GM19035 (cell line): ENCODE measurements at regions not wholly inside any gene's neighbourhood (a gene's known extent, or its start where the extent isn't known, plus 50 kb on each side); places are given as distances from the start of the nearest gene placed in this dataset.
A peak's percentile ranks its signal among the peaks of the same experiment; 100 is the strongest.
"Not testable (repeated sequence)": the region's sequence is repeated elsewhere in the genome, so short reads cannot be mapped to it uniquely, and the experiment has no call there.

Experiments used
- ATAC-seq: cut with Tn5 transposase; IDR thresholded peaks from one replicate; pipeline ENCODE4 v1.9.1; 2021; ENCODE audit not compliant: unreplicated experiment

DNA sequence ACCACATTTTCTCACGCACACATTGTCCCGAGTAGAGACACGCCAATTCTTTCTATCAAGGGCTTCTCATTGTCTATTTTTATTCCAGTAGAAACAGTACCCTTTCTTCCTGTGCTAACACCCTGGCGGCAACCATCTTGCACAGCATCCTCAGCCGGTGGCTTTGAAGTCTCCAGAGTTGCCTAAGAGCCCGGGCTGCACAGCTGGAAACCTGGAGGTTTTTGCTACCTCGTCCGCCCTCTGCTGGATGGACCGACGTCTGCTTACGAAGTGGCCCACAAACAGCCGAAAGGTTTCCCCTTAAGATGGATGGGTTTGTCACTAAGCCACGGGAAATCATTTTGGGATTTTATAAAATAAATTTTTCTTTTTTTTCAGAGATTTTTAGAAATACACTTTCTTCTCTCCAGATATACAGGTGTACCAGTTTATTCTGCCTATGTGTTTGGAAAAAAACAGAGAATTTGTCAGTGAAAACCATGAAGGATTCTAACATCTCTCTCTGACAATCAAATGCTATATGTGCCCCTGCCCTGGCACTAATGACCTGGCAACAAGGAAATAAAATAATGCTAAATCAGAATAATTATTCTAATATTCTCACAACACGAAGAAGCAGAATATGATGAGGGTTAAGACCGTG lies 81.8 kb upstream of the FAM204A start:
- peak; percentile 85 for ATAC-seq

DNA sequence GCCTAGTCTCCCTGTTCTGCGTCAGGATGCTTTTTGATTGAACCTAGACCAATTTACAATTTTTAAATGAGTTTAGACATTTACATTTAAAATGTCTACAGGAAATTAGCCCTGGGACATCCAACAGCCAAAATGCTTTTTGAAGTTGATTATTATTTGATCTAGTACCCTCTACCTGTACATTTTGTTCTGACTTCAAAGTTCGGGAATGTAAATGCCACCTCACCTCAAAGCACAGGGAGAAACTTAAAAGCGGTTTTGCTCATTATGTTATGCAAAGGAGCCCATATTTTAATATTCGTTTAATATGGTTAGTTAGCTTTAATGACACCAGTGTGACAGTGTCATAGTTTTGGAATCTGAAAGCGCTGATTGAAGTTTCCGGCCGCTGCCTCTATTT lies 80.1 kb upstream of the FAM204A start:
- no peak for ATAC-seq

DNA sequence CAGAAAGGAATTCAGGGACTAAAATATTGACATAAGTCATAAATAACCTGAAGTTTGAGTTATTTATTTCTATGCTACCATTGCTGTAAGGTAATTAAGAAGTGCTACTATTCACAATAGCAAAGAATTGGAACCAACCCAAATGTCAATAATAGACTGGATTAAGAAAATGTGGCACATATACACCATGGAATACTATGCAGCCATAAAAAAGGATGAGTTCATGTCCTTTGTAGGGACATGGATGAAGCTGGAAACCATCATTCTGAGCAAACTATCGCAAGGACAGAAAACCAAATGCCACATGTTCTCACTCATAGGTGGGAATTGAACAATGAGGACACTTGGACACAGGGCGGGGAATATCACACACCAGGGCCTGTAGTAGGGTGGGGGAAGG lies 77.9 kb upstream of the FAM204A start:
- not testable (repeated sequence) for ATAC-seq

DNA sequence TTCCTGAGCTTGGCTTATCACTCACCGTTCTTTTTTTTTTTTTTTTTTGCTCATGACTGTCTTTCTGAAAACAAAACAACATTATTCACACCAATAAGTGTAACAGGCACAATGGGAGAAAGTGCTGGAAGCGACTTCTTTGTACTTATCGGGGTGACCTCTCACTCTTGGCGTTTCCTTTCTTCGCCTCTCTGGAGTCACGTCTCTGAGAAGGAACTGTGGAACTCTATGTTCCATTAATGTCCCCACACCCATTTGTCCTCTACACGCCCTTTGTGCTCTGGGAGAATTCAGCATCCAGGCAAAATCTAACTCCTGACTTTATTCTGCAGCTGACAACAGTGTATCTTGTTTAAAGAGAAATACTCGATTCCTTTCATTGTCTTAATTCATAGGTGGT lies 70.8 kb upstream of the FAM204A start:
- ATAC-seq = no peak

DNA sequence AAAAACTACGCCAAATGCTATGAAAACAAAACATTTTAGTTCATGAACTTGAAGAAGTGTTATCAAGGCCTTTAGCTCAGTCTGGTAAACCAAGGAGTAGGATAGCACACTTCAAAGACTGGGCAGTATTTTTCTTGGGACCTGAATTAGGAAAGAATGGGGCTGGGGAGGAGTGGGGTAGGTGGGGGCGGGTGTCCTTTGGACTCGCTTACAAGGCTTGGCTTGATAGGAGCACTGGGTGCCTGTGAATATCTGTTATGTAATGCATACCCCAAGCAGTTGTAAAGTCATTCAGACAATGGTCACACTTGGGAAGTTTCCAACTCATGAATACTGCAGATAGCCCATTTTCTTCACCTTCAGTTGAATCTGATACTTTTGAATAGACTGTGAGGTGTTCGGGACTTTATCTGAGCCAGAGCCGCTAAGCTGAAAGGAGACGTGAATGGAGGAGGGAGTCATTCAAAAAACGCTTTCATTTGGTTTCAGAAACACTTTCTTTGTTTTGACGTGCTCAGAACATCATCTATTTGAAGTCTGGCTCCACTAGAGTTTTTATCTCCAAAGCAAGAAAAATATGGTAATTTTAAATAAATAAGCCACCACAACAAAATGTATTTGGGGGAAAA lies 70.1 kb upstream of the FAM204A start:
- no peak for ATAC-seq

DNA sequence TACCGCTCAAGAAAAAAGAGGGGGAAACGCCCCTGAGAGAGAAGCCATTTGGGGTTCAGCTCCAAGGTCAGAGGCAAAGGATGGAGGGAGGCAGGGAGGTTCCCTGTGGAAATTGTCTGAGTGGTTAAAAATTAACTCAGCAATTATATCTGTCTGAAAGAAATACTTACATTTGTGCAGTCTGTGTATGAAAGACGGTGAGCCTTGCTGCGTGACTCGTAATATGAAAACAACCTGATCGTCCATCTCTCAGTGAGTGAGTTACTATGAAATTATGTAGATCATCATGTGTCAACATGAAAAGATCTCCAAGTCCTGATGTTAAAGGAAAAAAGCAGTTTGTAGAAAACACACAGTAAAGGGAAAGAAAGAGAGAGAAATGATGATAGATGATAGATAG lies 67.2 kb upstream of the FAM204A start:
- ATAC-seq = no peak

DNA sequence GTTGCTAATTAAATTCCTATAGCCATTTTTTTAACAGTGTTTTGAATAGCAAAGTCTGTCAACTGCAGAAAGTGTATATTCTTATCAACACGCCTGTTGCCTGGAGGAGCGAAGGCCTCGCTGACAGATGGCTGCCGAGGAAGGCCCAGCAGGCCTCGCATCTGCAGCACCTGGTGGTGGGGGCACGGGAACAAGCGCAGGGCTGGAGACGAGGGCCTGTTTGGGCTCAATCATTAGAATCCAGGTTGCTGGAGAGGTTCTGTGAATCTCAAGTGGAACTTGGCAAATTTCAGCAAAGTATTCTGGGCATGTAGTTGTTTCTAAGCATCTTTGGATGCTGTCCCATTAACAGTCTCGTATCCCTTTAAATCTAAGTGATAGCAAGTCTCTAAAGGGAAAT lies 66.1 kb upstream of the FAM204A start:
- ATAC-seq = no peak

DNA sequence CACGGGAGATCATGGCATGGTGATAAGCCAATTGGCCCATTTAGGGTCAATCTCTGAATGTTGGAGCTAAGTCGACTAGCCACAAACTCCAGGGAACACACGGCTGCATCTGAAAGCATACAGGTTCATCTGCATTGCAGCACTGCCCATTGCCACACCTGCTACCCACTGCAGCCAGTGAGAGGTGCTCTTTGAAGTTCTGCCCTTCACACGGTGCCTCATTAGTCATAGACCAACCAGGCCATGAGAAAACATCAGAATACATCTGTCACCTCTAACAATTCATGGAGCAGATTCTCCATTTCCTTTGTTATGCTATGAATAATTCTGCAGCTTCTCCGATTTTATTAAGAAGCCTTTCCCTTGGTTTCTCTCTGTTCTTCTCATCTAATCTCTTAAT lies 65.7 kb upstream of the FAM204A start:
- no peak for ATAC-seq

DNA sequence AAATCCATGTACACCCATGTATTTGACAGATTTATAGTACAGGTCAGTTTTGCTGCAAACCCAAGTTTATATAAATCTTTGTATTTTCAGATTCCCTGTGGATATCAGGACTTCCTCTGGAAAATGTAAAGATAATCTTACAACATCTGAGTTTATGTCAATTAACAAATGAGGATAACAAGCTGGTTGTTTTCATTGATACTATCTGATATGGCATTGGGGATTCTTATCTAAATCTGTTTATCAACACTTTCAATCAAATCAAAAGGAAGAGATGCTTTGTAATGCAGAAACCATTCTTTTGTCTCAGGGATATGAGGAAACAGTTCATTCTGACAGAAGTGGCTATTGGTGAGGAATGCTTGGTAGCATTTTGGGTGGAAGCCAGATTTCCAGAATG lies 64.9 kb upstream of the FAM204A start:
- ATAC-seq = no peak

DNA sequence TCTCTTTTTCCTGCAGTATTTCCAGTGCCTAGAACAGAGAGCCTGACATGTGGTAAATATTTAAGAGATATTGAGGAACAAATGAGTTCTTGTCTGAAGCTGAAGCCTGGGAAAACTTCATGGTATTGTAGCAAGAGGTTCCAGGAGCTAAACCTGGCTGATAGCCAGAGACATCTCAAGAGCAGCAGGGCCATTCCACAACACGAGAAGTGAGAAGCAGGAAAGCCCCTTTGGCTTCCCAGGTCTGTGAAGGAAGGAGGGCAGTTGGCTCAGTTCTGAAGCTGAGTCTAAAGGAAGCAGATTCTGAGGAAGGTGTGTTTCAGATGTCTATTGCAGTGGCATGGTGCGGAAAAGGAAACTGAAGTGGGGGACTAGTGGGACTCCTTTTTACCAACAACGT lies 63.8 kb upstream of the FAM204A start:
- no peak for ATAC-seq

DNA sequence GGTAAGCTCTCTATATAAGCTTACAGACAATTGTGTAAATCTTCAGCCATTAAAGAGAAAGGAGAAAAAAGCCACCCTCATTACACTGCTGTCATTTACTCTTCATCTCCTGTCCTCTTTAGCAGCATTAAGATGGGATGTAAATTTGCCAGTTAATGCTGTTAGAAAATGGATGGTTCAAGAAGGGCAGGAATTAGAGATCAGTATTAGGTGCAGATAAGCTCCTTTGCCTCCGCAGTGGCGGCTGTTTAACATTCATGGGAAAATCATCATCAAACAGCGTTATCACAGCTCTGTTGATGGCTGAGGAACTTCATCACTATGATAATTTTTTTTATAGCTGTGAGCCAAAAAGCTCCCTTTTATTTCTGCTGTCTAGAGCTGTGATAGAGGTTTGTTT lies 61.8 kb upstream of the FAM204A start:
- no peak for ATAC-seq

DNA sequence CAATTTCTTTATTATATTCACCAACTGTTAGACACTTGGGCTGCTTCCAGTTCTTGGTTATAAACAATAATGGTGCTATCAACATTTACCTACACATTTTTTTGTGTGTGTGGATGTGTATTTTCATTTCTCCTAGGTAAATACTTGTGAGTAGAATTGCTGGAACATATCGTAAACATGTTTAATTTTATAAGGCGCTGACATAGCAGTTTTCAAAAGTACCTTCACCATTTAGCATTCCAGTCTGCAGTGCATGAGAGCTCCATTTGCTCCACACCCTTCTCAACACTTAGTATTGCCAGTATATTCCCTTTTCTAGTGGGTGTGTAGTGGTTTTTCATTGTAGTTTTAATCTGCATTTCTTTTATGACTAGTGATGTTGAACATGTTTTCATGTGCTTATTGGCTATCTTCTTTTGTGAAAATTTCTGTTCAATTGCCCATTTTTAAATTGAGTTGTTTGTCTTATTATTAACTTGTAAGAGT lies 59.6 kb upstream of the FAM204A start:
- ATAC-seq = no peak

DNA sequence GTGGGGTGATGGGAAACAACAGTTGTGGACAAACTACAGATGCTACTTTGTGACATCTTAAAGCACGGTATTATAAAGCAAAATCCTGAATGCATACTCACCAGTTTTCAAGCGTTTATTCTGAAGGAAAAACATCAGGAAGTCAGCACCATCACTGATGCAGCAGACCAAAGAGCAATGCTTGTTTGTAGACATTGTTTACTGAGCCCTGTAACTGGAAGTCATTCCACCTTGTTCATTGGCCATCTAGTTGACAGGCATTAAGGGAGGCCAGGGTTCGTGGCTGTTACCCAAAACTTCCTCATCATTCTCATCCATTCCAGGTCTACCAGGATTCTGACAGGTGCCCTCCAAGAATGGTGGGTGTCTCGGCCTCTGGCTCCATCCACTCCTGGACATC lies 55.3 kb upstream of the FAM204A start:
- ATAC-seq = no peak

DNA sequence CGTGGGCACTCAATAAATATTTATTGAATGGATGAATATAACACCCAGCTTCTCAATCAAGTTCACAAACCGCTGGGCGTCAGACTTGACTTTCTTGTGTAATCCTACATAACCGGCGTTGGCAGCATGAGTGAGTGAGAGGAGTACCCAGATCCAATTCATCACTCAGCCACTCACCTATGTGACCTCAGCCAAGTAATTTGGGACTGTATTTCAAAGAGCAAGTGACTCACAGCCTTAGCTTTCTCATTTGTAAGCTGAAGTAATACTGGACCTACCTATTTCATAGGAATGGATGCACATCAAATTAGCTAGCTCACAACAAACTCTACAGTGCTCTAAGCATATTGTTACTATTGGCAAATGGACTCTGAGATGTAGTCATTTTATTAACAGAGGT lies 53.8 kb upstream of the FAM204A start:
- ATAC-seq = no peak

DNA sequence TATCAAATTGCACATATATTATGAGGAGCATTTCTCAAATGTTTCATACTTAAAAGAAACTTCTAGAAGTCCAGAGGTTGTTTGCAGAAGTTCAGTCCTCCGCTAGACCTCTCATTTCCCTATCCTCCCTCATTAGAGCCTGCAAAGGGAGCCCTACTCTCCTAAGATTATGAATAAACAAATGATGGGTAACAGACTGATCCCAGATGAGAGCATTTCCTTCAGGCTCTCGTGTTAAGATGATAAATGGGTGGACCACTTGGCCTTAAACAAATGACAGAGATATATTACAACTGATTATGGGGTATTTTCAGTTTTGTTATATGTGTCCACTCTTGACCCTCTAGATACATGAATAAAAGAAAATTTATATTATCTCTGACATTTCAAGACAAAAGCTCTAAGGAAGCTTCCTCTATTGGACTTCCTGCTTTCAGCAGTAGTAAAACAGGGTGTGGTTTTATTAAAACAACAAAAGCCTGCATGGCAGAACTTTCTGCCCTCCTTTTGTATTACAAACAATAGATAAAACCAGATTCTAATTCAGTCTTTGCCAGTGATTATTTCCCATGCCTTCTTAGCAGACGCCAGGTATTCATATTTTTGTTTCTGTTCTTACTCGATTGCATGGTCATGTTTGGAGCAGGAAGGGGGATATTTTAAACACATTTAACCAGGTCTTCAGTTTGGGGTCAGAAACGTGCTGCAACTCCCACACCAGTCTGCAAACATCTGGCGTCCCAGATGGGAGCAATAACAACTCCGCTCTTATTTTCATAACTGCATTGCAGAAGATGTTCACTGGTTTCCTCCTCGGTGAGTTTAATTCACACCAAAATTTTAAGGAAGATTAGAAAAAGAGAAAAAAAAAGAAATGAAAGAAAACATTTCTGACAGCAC lies 52.4 kb upstream of the FAM204A start:
- no peak for ATAC-seq

DNA sequence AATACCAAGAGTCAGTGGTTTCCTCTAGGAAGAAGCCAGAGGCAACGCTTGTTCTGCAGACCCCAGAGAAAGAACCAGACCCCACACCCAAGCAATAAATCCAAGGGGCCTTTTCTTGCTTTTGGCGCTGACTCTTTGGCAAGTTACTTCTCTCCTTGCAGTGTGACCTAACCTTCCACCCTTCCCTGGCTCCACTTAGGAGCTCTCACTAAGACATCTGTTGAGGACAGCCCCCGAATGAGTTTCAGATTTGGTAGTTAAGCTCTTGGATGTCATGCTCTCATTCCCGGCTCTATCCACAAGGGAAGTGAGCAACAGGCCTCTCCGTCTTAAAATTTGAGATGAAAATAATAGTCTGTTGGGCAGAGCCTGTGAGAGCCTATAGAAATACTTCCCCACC lies 50.6 kb upstream of the FAM204A start:
- ATAC-seq = no peak
